ENCODE measurements at regions not wholly inside any gene's neighbourhood (a gene's known extent, or its start where the extent isn't known, plus 50 kb on each side); places are given as distances from the start of the nearest gene placed in this dataset.

GRCh38 chr21:43332861-43333297 lies 94.1 kb downstream of the SIK1 start:
- DNase-seq (ENCODE audit: low read depth), result no peak
- H3K4me3 ChIP-seq (ENCODE audit: low read depth, low read length), result no peak overlapping the region
- TF ChIP-seq CTCF (conservative IDR thresholded peaks at IDR 0.05; ENCODE audit: low read depth, low read length), result no peak

- TF ChIP-seq CTCF (conservative IDR thresholded peaks at IDR 0.05; ENCODE audit: low read depth, low read length), result no peak
- no peak for DNase-seq (ENCODE audit: low read depth)
- H3K4me3 ChIP-seq (ENCODE audit: low read depth, low read length), result no peak overlapping the region
Measured at GRCh38 chr21:43331962-43332828, 94.7 kb downstream of the SIK1 start.

GRCh38 chr21:43331111-43331961 lies 95.6 kb downstream of the SIK1 start:
- H3K4me3 ChIP-seq (ENCODE audit: low read depth, low read length), result no peak overlapping the region
- no peak for DNase-seq (ENCODE audit: low read depth)
- no peak for TF ChIP-seq CTCF (conservative IDR thresholded peaks at IDR 0.05; ENCODE audit: low read depth, low read length)

- no peak for DNase-seq (ENCODE audit: low read depth)
- H3K4me3 ChIP-seq (ENCODE audit: low read depth, low read length), result no peak overlapping the region
- no peak for TF ChIP-seq CTCF (conservative IDR thresholded peaks at IDR 0.05; ENCODE audit: low read depth, low read length)
Measured at GRCh38 chr21:43330306-43330881, 96.5 kb downstream of the SIK1 start.

- no peak for TF ChIP-seq CTCF (conservative IDR thresholded peaks at IDR 0.05; ENCODE audit: low read depth, low read length)
- no peak for DNase-seq (ENCODE audit: low read depth)
- H3K4me3 ChIP-seq (ENCODE audit: low read depth, low read length), result no peak overlapping the region
Measured at GRCh38 chr21:43329711-43330269, 97.1 kb downstream of the SIK1 start.

GRCh38 chr21:43328958-43329691 lies 97.8 kb downstream of the SIK1 start:
- no peak overlapping the region for H3K4me3 ChIP-seq (ENCODE audit: low read depth, low read length)
- no peak for TF ChIP-seq CTCF (conservative IDR thresholded peaks at IDR 0.05; ENCODE audit: low read depth, low read length)
- DNase-seq (ENCODE audit: low read depth), result no peak

All from epithelial cell of proximal tubule (primary cell).